ENCODE measurements at regions not wholly inside any gene's neighbourhood (a gene's known extent, or its start where the extent isn't known, plus 50 kb on each side); places are given as distances from the start of the nearest gene placed in this dataset.

DNA sequence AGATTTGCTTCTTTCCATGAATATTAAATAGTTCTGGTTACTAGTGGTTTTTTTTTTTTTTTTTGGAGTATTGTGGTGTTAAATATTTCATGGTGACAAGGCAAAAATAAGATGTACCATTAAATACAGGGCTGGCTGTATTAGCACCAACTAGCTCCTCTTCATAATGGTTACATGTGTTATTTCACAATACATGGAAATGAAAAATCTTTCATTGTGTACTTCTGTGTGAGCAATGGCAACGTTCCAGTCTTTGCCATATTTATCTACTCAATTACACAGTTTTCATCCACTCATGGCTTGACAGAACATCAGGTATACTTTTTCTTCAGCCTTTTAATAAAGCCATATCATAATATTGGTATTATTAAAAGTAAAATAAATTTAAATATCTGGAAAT lies 394.7 kb upstream of the GRM3 start:
- H3K27ac ChIP-seq: no peak overlapping the region
- intact Hi-C loops (cut with DNase I): no loop called here
- WGBS, 3 donors: 50 to 64% (median 60%) methylated on average over 1 of the region's 1 CpG
- no peak overlapping the region for H3K4me3 ChIP-seq
- H3K36me3 ChIP-seq (ENCODE audit: insufficient read depth in 1 of 2, low read depth in 1 of 2): no peaks in the 10 kb centered on the region
- H3K27me3 ChIP-seq (ENCODE audit: insufficient read depth in 3 of 3, low read length in 2 of 3): no peaks in the 10 kb centered on the region
- TF ChIP-seq, protein P1, sequence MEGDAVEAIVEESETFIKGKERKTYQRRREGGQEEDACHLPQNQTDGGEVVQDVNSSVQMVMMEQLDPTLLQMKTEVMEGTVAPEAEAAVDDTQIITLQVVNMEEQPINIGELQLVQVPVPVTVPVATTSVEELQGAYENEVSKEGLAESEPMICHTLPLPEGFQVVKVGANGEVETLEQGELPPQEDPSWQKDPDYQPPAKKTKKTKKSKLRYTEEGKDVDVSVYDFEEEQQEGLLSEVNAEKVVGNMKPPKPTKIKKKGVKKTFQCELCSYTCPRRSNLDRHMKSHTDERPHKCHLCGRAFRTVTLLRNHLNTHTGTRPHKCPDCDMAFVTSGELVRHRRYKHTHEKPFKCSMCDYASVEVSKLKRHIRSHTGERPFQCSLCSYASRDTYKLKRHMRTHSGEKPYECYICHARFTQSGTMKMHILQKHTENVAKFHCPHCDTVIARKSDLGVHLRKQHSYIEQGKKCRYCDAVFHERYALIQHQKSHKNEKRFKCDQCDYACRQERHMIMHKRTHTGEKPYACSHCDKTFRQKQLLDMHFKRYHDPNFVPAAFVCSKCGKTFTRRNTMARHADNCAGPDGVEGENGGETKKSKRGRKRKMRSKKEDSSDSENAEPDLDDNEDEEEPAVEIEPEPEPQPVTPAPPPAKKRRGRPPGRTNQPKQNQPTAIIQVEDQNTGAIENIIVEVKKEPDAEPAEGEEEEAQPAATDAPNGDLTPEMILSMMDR (IDR thresholded peaks at IDR 0.05): no peak
- no peaks in the 10 kb centered on the region for H3K4me1 ChIP-seq
- no peaks in the 10 kb centered on the region for H3K9me3 ChIP-seq
- DNase-seq (no peak), ATAC-seq (no peak)

DNA sequence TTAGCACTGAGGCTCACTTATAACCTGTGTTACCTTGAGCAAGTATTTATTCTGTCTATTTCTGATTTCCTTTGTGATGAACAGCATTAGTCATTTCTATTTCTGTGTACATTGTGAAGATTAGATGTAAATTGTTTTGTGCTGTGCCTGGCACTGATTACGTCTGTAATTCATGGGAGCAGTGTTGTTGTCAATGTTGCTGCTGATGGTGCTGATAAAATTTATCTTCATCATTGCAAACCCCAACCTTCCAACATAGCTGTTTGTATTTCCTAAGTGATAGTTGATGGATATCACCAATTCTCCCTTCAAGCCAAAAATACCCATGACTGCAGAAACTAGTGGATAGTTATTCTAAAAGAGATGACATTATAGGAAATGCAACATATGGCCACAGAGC lies 400.5 kb upstream of the GRM3 start:
- intact Hi-C loops (cut with DNase I): no loop called here
- Histone ChIP-seq H3K4me3 (no peak overlapping the region), H3K27me3 (ENCODE audit: insufficient read depth in 3 of 3, low read length in 2 of 3) (no peaks in the 10 kb centered on the region), H3K36me3 (ENCODE audit: insufficient read depth in 1 of 2, low read depth in 1 of 2) (no peaks in the 10 kb centered on the region), H3K27ac (no peak overlapping the region), H3K4me1 (no peaks in the 10 kb centered on the region), H3K9me3 (no peaks in the 10 kb centered on the region)
- TF ChIP-seq, protein P1 (IDR thresholded peaks at IDR 0.05): no peak
- DNase-seq: no peak
- no peak for ATAC-seq
- 66 to 68% (median 68%) methylated on average over 1 of the region's 1 CpG for WGBS, 3 donors

DNA sequence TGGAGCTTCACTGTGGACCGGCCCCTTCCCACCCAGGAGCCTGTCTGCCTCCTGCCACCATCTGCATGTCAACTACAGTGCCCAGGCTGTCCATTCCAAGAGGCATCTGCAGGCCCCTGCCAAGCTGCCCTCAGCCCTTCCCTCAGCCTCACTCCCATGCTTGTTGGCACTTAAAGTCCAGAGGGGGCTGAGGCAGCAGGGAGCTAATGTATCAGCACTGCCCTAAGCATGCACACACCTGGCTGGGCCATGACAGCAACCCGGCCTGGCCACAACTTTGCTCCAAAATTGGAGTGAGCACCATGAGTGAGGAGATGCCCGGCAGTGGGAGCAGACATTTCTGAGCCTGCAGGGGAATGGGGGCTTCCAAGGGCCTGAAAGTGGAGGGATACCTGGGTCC lies 417.5 kb upstream of the GRM3 start:
- TF ChIP-seq, protein P1 (IDR thresholded peaks at IDR 0.05): no peak
- WGBS, 3 donors: 85 to 95% (median 94%) methylated on average over 3 of the region's 3 CpGs
- no peaks in the 10 kb centered on the region for H3K27me3 ChIP-seq (ENCODE audit: insufficient read depth in 3 of 3, low read length in 2 of 3)
- H3K36me3 ChIP-seq (ENCODE audit: insufficient read depth in 1 of 2, low read depth in 1 of 2): no peaks in the 10 kb centered on the region
- no peak overlapping the region for H3K27ac ChIP-seq
- peak in 1 of 2 donors; percentile 30 for DNase-seq
- intact Hi-C loops (cut with DNase I): no loop called here
- no peaks in the 10 kb centered on the region for H3K4me1 ChIP-seq
- no peak overlapping the region for H3K4me3 ChIP-seq
- ATAC-seq: no peak
- no peaks in the 10 kb centered on the region for H3K9me3 ChIP-seq

DNA sequence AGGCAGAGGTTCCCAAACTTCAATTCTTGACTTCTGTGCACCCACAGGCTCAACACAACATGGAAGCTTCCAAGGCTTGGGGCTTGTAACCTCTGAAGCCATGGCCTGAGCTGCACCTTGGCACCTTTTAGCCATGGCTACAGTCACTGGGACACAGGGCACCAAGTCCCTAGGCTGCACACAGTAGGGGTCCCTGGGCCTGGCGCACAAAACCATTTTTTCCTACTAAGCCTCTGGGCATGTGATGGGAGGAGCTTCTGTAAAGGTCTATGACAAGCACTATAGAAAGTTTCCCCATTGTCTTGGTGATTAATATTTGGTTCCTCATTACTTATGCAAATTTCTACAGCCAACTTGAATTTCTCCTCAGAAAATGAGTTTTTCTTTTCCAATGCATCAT lies 420.9 kb upstream of the GRM3 start:
- Histone ChIP-seq H3K9me3 (no peaks in the 10 kb centered on the region), H3K27ac (no peak overlapping the region), H3K36me3 (ENCODE audit: insufficient read depth in 1 of 2, low read depth in 1 of 2) (no peaks in the 10 kb centered on the region), H3K4me1 (no peaks in the 10 kb centered on the region), H3K27me3 (ENCODE audit: insufficient read depth in 3 of 3, low read length in 2 of 3) (no peaks in the 10 kb centered on the region), H3K4me3 (no peak overlapping the region)
- intact Hi-C loops (cut with DNase I): no loop called here
- WGBS, 3 donors: 85 to 96% (median 93%) methylated on average over 1 of the region's 1 CpG
- TF ChIP-seq, protein P1 (IDR thresholded peaks at IDR 0.05): no peak
- no peak for ATAC-seq
- DNase-seq: no peak

GRCh38 chr7:86214734-86215133 lies 429.0 kb upstream of the GRM3 start:
- Histone ChIP-seq H3K4me3 (no peak overlapping the region), H3K4me1 (no peaks in the 10 kb centered on the region), H3K36me3 (ENCODE audit: insufficient read depth in 1 of 2, low read depth in 1 of 2) (no peaks in the 10 kb centered on the region), H3K9me3 (no peaks in the 10 kb centered on the region), H3K27me3 (ENCODE audit: insufficient read depth in 3 of 3, low read length in 2 of 3) (no peaks in the 10 kb centered on the region), H3K27ac (no peak overlapping the region)
- DNase-seq: no peak
- TF ChIP-seq, protein P1 (IDR thresholded peaks at IDR 0.05): no peak
- intact Hi-C loops (cut with DNase I): no loop called here
- WGBS, 3 donors: 71 to 77% (median 72%) methylated on average over 4 of the region's 4 CpGs
- ATAC-seq: no peak

All from psoas muscle (tissue), 7 donors.